Prostate gland (tissue), 2 donors: ENCODE measurements at regions not wholly inside any gene's neighbourhood (a gene's known extent, or its start where the extent isn't known, plus 50 kb on each side); places are given as distances from the start of the nearest gene placed in this dataset.

Experiments used
- DNase-seq: peaks from one replicate; pipeline ENCODE4 v3.0.0-alpha.2; 2019; ENCODE audit warnings: low spot score
- H3K27ac ChIP-seq, 2 donors: fragments of 200-600 bp; sonication (generic); 2 replicates each; pipeline ENCODE4 v1.5.1; 2017 to 2019
- H3K27me3 ChIP-seq: fragments of 200-600 bp; sonication (generic); replicated peaks from 2 replicates; pipeline ENCODE4 v1.5.1; 2019; ENCODE audit not compliant: insufficient read depth
- H3K36me3 ChIP-seq, 2 donors: fragments of 200-600 bp; sonication (generic); 1 replicate in 1 of 2; 2 replicates in 1 of 2; pipeline versions ENCODE4 v1.5.1 to v1.8.1; 2017 to 2019
- H3K4me1 ChIP-seq: fragments of 200-600 bp; sonication (generic); replicated peaks from 2 replicates; pipeline ENCODE4 v1.5.1; 2019
- H3K4me3 ChIP-seq, 2 donors: fragments of 200-600 bp; sonication (generic); 2 replicates each; pipeline ENCODE4 v1.5.1; 2017 to 2019
- H3K9me3 ChIP-seq: fragments of 200-600 bp; sonication (generic); 2 replicates; pipeline ENCODE4 v1.5.1; 2017
- POLR2A ChIP-seq: fragments of 450-650 bp; IDR thresholded peaks from one replicate; pipeline ENCODE4 v1.6.1; 2016; ENCODE audit warnings: antibody characterized with exemption, mild to moderate bottlenecking
- POLR2AphosphoS5 ChIP-seq: sonication (generic); formaldehyde crosslinking; IDR thresholded peaks from one replicate; pipeline ENCODE4 v1.6.1; 2017; ENCODE audit warnings: antibody characterized with exemption
- WGBS: methylation state at CpG from one replicate; pipeline ENCODE4 v1.1.5; 2018; 5-methylcytosine and 5-hydroxymethylcytosine counted together
- intact Hi-C: fragments of 100-400 bp; cut with DNase I; formaldehyde crosslinking; loops from one replicate; pipeline ENCODE4 v1.14.2; 2022
- TF ChIP-seq, protein P1 (sequence below), 4 experiments: fragments of 200-600 bp in 2 of 4; fragments of 450-650 bp in 2 of 4; sonication (generic) in 2 of 4; IDR thresholded peaks; 1 replicate in 3 of 4; 2 replicates in 1 of 4; pipeline ENCODE4 v1.5.1; 2016 to 2019; ENCODE audit warnings: antibody characterized with exemption in 4 of 4, mild to moderate bottlenecking in 2 of 4, moderate library complexity in 2 of 4

- no peaks in the 10 kb centered on the region for H3K4me1 ChIP-seq
- no peak overlapping the region for H3K27ac ChIP-seq
- no peak for TF ChIP-seq POLR2A
- TF ChIP-seq, protein P1, sequence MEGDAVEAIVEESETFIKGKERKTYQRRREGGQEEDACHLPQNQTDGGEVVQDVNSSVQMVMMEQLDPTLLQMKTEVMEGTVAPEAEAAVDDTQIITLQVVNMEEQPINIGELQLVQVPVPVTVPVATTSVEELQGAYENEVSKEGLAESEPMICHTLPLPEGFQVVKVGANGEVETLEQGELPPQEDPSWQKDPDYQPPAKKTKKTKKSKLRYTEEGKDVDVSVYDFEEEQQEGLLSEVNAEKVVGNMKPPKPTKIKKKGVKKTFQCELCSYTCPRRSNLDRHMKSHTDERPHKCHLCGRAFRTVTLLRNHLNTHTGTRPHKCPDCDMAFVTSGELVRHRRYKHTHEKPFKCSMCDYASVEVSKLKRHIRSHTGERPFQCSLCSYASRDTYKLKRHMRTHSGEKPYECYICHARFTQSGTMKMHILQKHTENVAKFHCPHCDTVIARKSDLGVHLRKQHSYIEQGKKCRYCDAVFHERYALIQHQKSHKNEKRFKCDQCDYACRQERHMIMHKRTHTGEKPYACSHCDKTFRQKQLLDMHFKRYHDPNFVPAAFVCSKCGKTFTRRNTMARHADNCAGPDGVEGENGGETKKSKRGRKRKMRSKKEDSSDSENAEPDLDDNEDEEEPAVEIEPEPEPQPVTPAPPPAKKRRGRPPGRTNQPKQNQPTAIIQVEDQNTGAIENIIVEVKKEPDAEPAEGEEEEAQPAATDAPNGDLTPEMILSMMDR (IDR thresholded peaks at IDR 0.05), result no peak
- TF ChIP-seq POLR2AphosphoS5, result no peak
- H3K4me3 ChIP-seq, result no peak overlapping the region
- no peaks in the 10 kb centered on the region for H3K9me3 ChIP-seq
- 68% methylated on average over 2 of the region's 2 CpGs for WGBS
- no peak for DNase-seq
- no peaks in the 10 kb centered on the region for H3K27me3 ChIP-seq
- H3K36me3 ChIP-seq, result no peaks in the 10 kb centered on the region
- intact Hi-C loops, result no loop called here
Observed at GRCh38 chr10:35852721-35853120, 210.6 kb upstream of the FZD8 start.

GRCh38 chr10:35848412-35848811 is 206.3 kb upstream of the FZD8 start:
- no peaks in the 10 kb centered on the region for H3K36me3 ChIP-seq
- no peak overlapping the region for H3K4me3 ChIP-seq
- no peak overlapping the region for H3K27ac ChIP-seq
- no peaks in the 10 kb centered on the region for H3K27me3 ChIP-seq
- no peak for TF ChIP-seq POLR2A
- no peak for TF ChIP-seq POLR2AphosphoS5
- TF ChIP-seq, protein P1 (IDR thresholded peaks at IDR 0.05), result no peak
- no peaks in the 10 kb centered on the region for H3K9me3 ChIP-seq
- DNase-seq, result no peak
- H3K4me1 ChIP-seq, result no peaks in the 10 kb centered on the region
- intact Hi-C loops, result no loop called here
- WGBS, result 61% methylated on average over 5 of the region's 5 CpGs

DNA sequence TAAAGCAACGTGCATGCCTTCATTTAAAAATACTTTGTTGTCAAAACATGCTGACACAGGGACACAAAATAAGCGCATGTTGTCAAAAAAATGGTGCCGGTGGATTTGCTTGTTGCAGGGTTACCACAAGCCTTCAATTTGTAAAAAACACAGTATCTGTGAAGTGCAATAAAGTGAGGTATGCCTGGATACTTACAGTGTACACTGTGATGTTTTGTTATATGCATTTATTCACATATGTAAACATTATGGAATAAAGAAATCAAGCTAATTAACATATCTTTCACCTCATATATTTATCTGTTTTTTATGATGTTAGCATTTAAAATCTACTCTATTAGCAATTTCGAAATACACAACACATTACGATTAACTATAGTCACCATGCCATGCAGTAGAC is 202.6 kb upstream of the FZD8 start:
- TF ChIP-seq POLR2AphosphoS5, result no peak
- TF ChIP-seq, protein P1 (IDR thresholded peaks at IDR 0.05), result no peak
- no peak for TF ChIP-seq POLR2A

GRCh38 chr10:35843524-35844181 is 201.6 kb upstream of the FZD8 start:
- TF ChIP-seq POLR2A (no peak), POLR2AphosphoS5 (no peak)
- TF ChIP-seq, protein P1 (IDR thresholded peaks at IDR 0.05), result no peak
- DNase-seq, result no peak
- H3K9me3 ChIP-seq, result no peaks in the 10 kb centered on the region
- no peaks in the 10 kb centered on the region for H3K36me3 ChIP-seq
- no peaks in the 10 kb centered on the region for H3K4me1 ChIP-seq
- WGBS, result 41% methylated on average over 13 of the region's 13 CpGs
- H3K27ac ChIP-seq, result no peak overlapping the region
- H3K27me3 ChIP-seq, result no peaks in the 10 kb centered on the region
- intact Hi-C loops, result no loop called here
- no peak overlapping the region for H3K4me3 ChIP-seq

More for the DNA sequence above, 202.6 kb upstream of the FZD8 start:
- no peak for DNase-seq
- H3K27me3 ChIP-seq, result no peaks in the 10 kb centered on the region
- no peaks in the 10 kb centered on the region for H3K4me1 ChIP-seq
- no peaks in the 10 kb centered on the region for H3K36me3 ChIP-seq
- no peaks in the 10 kb centered on the region for H3K9me3 ChIP-seq
- H3K27ac ChIP-seq, result no peak overlapping the region
- 85% methylated on average over 5 of the region's 5 CpGs for WGBS
- H3K4me3 ChIP-seq, result no peak overlapping the region
- intact Hi-C loops, result no loop called here

DNA sequence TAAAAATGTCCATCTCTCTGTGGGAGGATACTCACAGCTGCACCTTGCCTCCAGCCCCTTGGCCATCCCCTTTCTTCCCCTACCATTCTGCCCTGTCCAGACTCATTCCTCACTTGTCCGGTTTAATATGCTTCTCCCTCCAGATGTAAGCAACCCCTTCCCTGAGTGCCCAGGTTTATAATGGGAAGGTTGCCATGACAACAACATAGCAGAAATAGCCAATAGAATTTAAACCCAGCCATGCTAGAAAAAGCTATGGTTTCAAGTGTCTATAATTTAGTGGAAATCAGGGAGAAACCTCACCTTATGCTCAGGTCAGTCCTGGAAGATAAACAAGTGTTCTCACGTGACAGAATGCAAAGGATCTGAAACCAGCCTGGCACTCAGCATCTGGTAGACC is 196.0 kb upstream of the FZD8 start:
- intact Hi-C loops, result no loop called here
- 56% methylated on average over 2 of the region's 2 CpGs for WGBS
- H3K4me3 ChIP-seq, result no peak overlapping the region

More for the DNA sequence above, 196.0 kb upstream of the FZD8 start:
- H3K4me1 ChIP-seq, result no peaks in the 10 kb centered on the region
- H3K36me3 ChIP-seq, result no peaks in the 10 kb centered on the region
- no peak overlapping the region for H3K27ac ChIP-seq
- H3K9me3 ChIP-seq, result no peaks in the 10 kb centered on the region
- DNase-seq, result no peak
- TF ChIP-seq, protein P1 (IDR thresholded peaks at IDR 0.05), result no peak
- no peak for TF ChIP-seq POLR2A
- no peak for TF ChIP-seq POLR2AphosphoS5
- H3K27me3 ChIP-seq, result no peaks in the 10 kb centered on the region
